Mucosa of descending colon (tissue), 3 donors: ENCODE measurements at regions not wholly inside any gene's neighbourhood (a gene's known extent, or its start where the extent isn't known, plus 50 kb on each side); places are given as distances from the start of the nearest gene placed in this dataset.

ENCODE experiments used
- ATAC-seq: fragments of 200-7000 bp; cut with Tn5 transposase; one replicate; pipeline ENCODE4 v1.9.1; 2020; ENCODE audit warnings: mild to moderate bottlenecking, moderate library complexity
- DNase-seq, 3 donors: peaks; one replicate each; pipeline ENCODE4 v3.0.0-alpha.2; 2020
- H3K36me3 ChIP-seq: fragments of 200-600 bp; one replicate; pipeline ENCODE4 v1.8.0; 2021; ENCODE audit warnings: low read depth, mild to moderate bottlenecking
- H3K4me1 ChIP-seq: fragments of 200-600 bp; one replicate; pipeline ENCODE4 v1.8.0; 2021; ENCODE audit warnings: low read depth, mild to moderate bottlenecking
- H3K4me3 ChIP-seq: fragments of 200-600 bp; one replicate; pipeline ENCODE4 v1.8.0; 2021; ENCODE audit warnings: mild to moderate bottlenecking
- H3K9me3 ChIP-seq: fragments of 200-600 bp; one replicate; pipeline ENCODE4 v1.8.0; 2021; ENCODE audit warnings: mild to moderate bottlenecking
- CTCF ChIP-seq: fragments of 200-600 bp; IDR thresholded peaks from one replicate; pipeline ENCODE4 v1.8.0; 2022; ENCODE audit warnings: antibody characterized with exemption, mild to moderate bottlenecking
- intact Hi-C, 2 donors: fragments of 100-400 bp; cut with DNase I in 1 of 2; cut with micrococcal nuclease in 1 of 2; formaldehyde crosslinking; loops; one replicate each; pipeline versions ENCODE4 v1.11.0 to v1.11.1; 2022; cut with DNase I, micrococcal nuclease
- donor health status: DM: no; HTN: no; CAD: no; lungs with moderate emphysema.
- donor health status: DM: no; HTN: no; CAD: no.
- donor health status: DM: no; HTN: yes; CAD: no.

DNA sequence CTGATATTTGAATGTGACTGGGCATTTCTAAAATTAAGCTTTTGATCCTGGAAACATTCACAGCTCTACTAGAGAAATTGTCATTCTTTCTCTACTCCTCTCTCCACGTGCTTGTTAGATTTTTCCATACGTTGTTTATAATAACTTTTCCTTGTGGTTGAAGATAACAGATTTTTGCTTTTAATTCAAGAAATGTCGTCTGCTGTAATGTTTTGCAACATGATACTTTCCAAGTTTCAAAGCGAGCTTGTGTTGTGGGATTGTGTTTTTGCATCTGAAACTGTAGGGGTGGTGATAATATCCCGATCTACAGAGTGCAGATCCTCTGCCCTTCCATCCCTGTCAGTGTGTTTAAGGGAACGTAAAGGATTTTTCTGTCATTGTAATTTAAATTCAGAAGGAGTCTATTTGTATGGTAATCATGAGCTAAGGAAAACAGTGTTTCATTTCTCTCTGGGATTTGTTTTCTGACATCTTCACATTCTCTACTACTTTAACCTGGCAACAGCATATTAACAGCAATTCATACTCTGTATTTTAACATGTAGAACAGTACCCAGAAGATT lies 321.4 kb downstream of the FAT3 start:
- DNase-seq: no peak
- TF ChIP-seq CTCF: no peak
- H3K9me3 ChIP-seq: no peaks in the 10 kb centered on the region
- no peaks in the 10 kb centered on the region for H3K36me3 ChIP-seq
- no peak overlapping the region for H3K4me3 ChIP-seq
- intact Hi-C loops: no loop called here
- no peaks in the 10 kb centered on the region for H3K4me1 ChIP-seq
- ATAC-seq: no peak

- no peaks in the 10 kb centered on the region for H3K4me1 ChIP-seq
- DNase-seq (no peak), ATAC-seq (no peak)
- H3K36me3 ChIP-seq: no peaks in the 10 kb centered on the region
- no peak for TF ChIP-seq CTCF
- H3K9me3 ChIP-seq: no peaks in the 10 kb centered on the region
- intact Hi-C loops: no loop called here
- H3K4me3 ChIP-seq: no peak overlapping the region
These were observed 322.0 kb downstream of the FAT3 start for GRCh38 chr11:92546603-92547002.

GRCh38 chr11:92550411-92550810 lies 325.8 kb downstream of the FAT3 start:
- Histone ChIP-seq H3K4me3 (no peak overlapping the region), H3K9me3 (no peaks in the 10 kb centered on the region), H3K36me3 (no peaks in the 10 kb centered on the region), H3K4me1 (no peaks in the 10 kb centered on the region)
- no peak for DNase-seq
- no peak for TF ChIP-seq CTCF
- intact Hi-C loops: no loop called here
- no peak for ATAC-seq

DNA sequence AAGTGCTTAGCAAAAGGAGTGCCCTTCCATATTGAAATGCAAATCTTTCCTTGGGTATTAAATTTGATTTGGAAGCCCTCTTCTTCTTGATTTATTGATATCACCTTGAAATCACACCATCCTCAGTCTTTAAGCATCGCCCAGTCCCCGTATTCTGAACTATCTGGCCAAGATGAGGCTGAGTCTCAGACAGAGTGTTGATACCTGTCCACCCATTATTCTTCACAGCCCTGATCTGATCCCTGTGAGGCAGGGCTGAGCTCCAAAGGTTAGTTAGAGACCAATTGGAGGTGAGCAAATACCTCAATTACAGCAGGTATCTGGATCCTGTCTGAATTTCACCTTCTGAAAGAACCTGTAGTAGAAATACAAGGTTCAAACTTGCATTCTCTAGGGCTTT lies 326.3 kb downstream of the FAT3 start:
- H3K4me3 ChIP-seq: no peak overlapping the region
- no peaks in the 10 kb centered on the region for H3K4me1 ChIP-seq
- intact Hi-C loops: no loop called here
- ATAC-seq (no peak), DNase-seq (no peak)
- no peaks in the 10 kb centered on the region for H3K36me3 ChIP-seq
- H3K9me3 ChIP-seq: no peaks in the 10 kb centered on the region
- TF ChIP-seq CTCF: no peak

- TF ChIP-seq CTCF: no peak
- Histone ChIP-seq H3K9me3 (no peaks in the 10 kb centered on the region), H3K4me1 (no peaks in the 10 kb centered on the region), H3K4me3 (no peak overlapping the region), H3K36me3 (no peaks in the 10 kb centered on the region)
- intact Hi-C loops: no loop called here
- ATAC-seq (no peak), DNase-seq (no peak)
These were observed 328.3 kb downstream of the FAT3 start for GRCh38 chr11:92552942-92553341.

DNA sequence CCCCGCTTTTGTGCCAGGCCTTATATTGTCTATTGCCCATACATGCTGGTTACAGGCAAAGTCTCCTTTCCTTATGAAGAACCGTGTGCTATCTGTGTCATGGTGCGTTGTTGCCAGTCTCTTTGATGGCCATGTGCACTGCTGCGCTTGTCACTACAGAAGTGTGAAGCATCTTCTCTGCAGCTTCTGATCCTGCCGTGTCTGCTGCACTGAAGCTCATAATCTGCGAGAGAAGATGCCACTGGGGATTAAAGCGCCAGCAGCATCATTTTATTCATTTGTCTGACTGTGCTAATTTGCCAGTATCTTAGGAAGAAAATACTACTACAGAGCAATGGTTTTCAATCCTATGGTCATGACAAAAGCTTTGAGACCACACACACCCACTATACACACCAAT lies 330.1 kb downstream of the FAT3 start:
- Histone ChIP-seq H3K9me3 (no peaks in the 10 kb centered on the region), H3K36me3 (no peaks in the 10 kb centered on the region), H3K4me3 (no peak overlapping the region), H3K4me1 (no peaks in the 10 kb centered on the region)
- intact Hi-C loops: no loop called here
- ATAC-seq (no peak), DNase-seq (no peak)
- TF ChIP-seq CTCF: no peak
